Hepatocyte (in vitro differentiated cells): ENCODE measurements at regions not wholly inside any gene's neighbourhood (a gene's known extent, or its start where the extent isn't known, plus 50 kb on each side); places are given as distances from the start of the nearest gene placed in this dataset.

Experiments
- DNase-seq: peaks from one replicate; pipeline ENCODE4 v3.0.0-alpha.2; 2016; ENCODE audit warnings: low spot score
- H2AFZ ChIP-seq: fragments of 200-600 bp; sonication (generic); 2 replicates; pipeline ENCODE4 v1.6.0; 2016; ENCODE audit warnings: antibody characterized with exemption, mild to moderate bottlenecking
- H3K27ac ChIP-seq: fragments of 200-600 bp; sonication (generic); 2 replicates; pipeline ENCODE4 v1.5.1; 2016; ENCODE audit warnings: mild to moderate bottlenecking
- H3K27me3 ChIP-seq: fragments of 200-600 bp; sonication (generic); 2 replicates; pipeline ENCODE4 v1.6.1; 2016
- H3K36me3 ChIP-seq: fragments of 200-600 bp; sonication (generic); replicated peaks from 2 replicates; pipeline ENCODE4 v1.5.1; 2016; ENCODE audit warnings: low read depth; ENCODE audit not compliant: insufficient read depth
- H3K4me1 ChIP-seq: fragments of 200-600 bp; sonication (generic); 2 replicates; pipeline ENCODE4 v1.5.1; 2016; ENCODE audit warnings: mild to moderate bottlenecking, moderate library complexity; ENCODE audit not compliant: insufficient read depth
- H3K4me2 ChIP-seq: fragments of 200-600 bp; sonication (generic); 2 replicates; pipeline ENCODE4 v1.6.0; 2016
- H3K4me3 ChIP-seq: fragments of 200-600 bp; sonication (generic); 2 replicates; pipeline ENCODE4 v1.5.1; 2016; ENCODE audit warnings: mild to moderate bottlenecking
- H3K79me2 ChIP-seq: fragments of 200-600 bp; sonication (generic); 2 replicates; pipeline ENCODE4 v1.6.0; 2017; ENCODE audit warnings: mild to moderate bottlenecking
- H3K9me2 ChIP-seq: fragments of 200-600 bp; sonication (generic); replicated peaks from 2 replicates; pipeline ENCODE4 v1.6.0; 2017; ENCODE audit warnings: mild to moderate bottlenecking; ENCODE audit not compliant: insufficient read depth
- H3K9me3 ChIP-seq: fragments of 200-600 bp; sonication (generic); 2 replicates; pipeline ENCODE4 v1.5.1; 2016; ENCODE audit warnings: low read depth, mild to moderate bottlenecking
- H4K20me1 ChIP-seq: fragments of 200-600 bp; sonication (generic); 2 replicates; pipeline ENCODE4 v1.6.0; 2016; ENCODE audit warnings: mild to moderate bottlenecking; ENCODE audit not compliant: insufficient read depth, poor library complexity, severe bottlenecking
- CTCF ChIP-seq: fragments of 200-600 bp; sonication (generic); IDR thresholded peaks from 2 replicates; pipeline ENCODE4 v1.5.1; 2016; ENCODE audit warnings: antibody characterized with exemption, mild to moderate bottlenecking; ENCODE audit not compliant: poor library complexity
- EZH2 ChIP-seq: fragments of 200-600 bp; sonication (generic); IDR thresholded peaks from 2 replicates; pipeline ENCODE4 v1.6.1; 2016; ENCODE audit warnings: antibody characterized with exemption, mild to moderate bottlenecking, borderline replicate concordance
- EZH2phosphoT487 ChIP-seq: fragments of 200-600 bp; sonication (generic); IDR thresholded peaks from one replicate; pipeline ENCODE4 v1.6.1; 2018; ENCODE audit warnings: antibody characterized with exemption, mild to moderate bottlenecking, low read depth, moderate library complexity; ENCODE audit not compliant: unreplicated experiment, severe bottlenecking
- WGBS: methylation state at CpG from one replicate; pipeline ENCODE4 v1.1.6; 2016; ENCODE audit warnings: low lambda C conversion rate; ENCODE audit errors: missing lambda C conversion rate; 5-methylcytosine and 5-hydroxymethylcytosine counted together

- H3K4me2 ChIP-seq: no peak overlapping the region
- TF ChIP-seq EZH2phosphoT487 (no peak), EZH2 (no peak)
Measured at GRCh38 chr1:78286686-78287085, 204.1 kb upstream of the PTGFR start.

GRCh38 chr1:78289603-78290002, 201.2 kb upstream of the PTGFR start:
- Histone ChIP-seq H3K4me3 (no peak overlapping the region), H3K27me3 (peaks cover 6% of the 10 kb centered on the region), H3K27ac (no peak overlapping the region), H3K9me2 (no peaks in the 10 kb centered on the region), H4K20me1 (no peaks in the 10 kb centered on the region), H3K4me1 (no peaks in the 10 kb centered on the region), H3K9me3 (no peaks in the 10 kb centered on the region), H3K36me3 (no peaks in the 10 kb centered on the region), H3K4me2 (no peak overlapping the region), H2AFZ (no peak overlapping the region), H3K79me2 (no peaks in the 10 kb centered on the region)
- no peak for DNase-seq
- 79% methylated on average over 1 of the region's 1 CpG for WGBS
- TF ChIP-seq EZH2phosphoT487 (no peak), CTCF (no peak), EZH2 (no peak)

More at GRCh38 chr1:78286686-78287085, 204.1 kb upstream of the PTGFR start:
- H3K4me3 ChIP-seq: no peak overlapping the region
- WGBS: 69% methylated on average over 3 of the region's 3 CpGs
- H2AFZ ChIP-seq: no peak overlapping the region
- H3K4me1 ChIP-seq: no peaks in the 10 kb centered on the region
- peaks cover 3% of the 10 kb centered on the region for H3K27me3 ChIP-seq
- H4K20me1 ChIP-seq: no peaks in the 10 kb centered on the region
- DNase-seq: no peak
- no peaks in the 10 kb centered on the region for H3K79me2 ChIP-seq
- no peak overlapping the region for H3K27ac ChIP-seq
- H3K36me3 ChIP-seq: no peaks in the 10 kb centered on the region
- H3K9me3 ChIP-seq: no peaks in the 10 kb centered on the region
- H3K9me2 ChIP-seq: no peaks in the 10 kb centered on the region

GRCh38 chr1:78291418-78291817, 199.4 kb upstream of the PTGFR start:
- Histone ChIP-seq H2AFZ (no peak overlapping the region), H4K20me1 (no peaks in the 10 kb centered on the region), H3K36me3 (no peaks in the 10 kb centered on the region), H3K27ac (no peak overlapping the region), H3K79me2 (no peaks in the 10 kb centered on the region), H3K4me1 (no peaks in the 10 kb centered on the region), H3K9me3 (no peaks in the 10 kb centered on the region), H3K27me3 (peaks cover 6% of the 10 kb centered on the region), H3K4me2 (no peak overlapping the region), H3K4me3 (no peak overlapping the region), H3K9me2 (no peaks in the 10 kb centered on the region)
- DNase-seq: no peak
- WGBS: 73% methylated on average over 2 of the region's 2 CpGs
- TF ChIP-seq EZH2 (no peak), EZH2phosphoT487 (no peak), CTCF (no peak)

- no peak for DNase-seq
- Histone ChIP-seq H3K36me3 (no peaks in the 10 kb centered on the region), H3K4me1 (no peaks in the 10 kb centered on the region), H2AFZ (no peak overlapping the region), H3K4me2 (no peak overlapping the region), H4K20me1 (no peaks in the 10 kb centered on the region), H3K27ac (no peak overlapping the region), H3K79me2 (no peaks in the 10 kb centered on the region), H3K9me3 (no peaks in the 10 kb centered on the region), H3K9me2 (no peaks in the 10 kb centered on the region), H3K4me3 (no peak overlapping the region), H3K27me3 (peaks cover 6% of the 10 kb centered on the region)
- TF ChIP-seq EZH2phosphoT487: no peak
- TF ChIP-seq EZH2: no peak
- no peak for TF ChIP-seq CTCF
Measured at GRCh38 chr1:78291872-78292271, 198.9 kb upstream of the PTGFR start.
